GM18505 (cell line): ENCODE measurements at regions not wholly inside any gene's neighbourhood (a gene's known extent, or its start where the extent isn't known, plus 50 kb on each side); places are given as distances from the start of the nearest gene placed in this dataset.

ENCODE experiments used
- ATAC-seq: cut with Tn5 transposase; IDR thresholded peaks from one replicate; pipeline ENCODE4 v1.9.1; 2021; ENCODE audit not compliant: unreplicated experiment
- POLR2A ChIP-seq: IDR thresholded peaks from 4 replicates; pipeline ENCODE4 v1.6.1; 2011; ENCODE audit warnings: borderline replicate concordance; ENCODE audit not compliant: insufficient read depth, insufficient read length; ENCODE audit errors: extremely low read depth

DNA sequence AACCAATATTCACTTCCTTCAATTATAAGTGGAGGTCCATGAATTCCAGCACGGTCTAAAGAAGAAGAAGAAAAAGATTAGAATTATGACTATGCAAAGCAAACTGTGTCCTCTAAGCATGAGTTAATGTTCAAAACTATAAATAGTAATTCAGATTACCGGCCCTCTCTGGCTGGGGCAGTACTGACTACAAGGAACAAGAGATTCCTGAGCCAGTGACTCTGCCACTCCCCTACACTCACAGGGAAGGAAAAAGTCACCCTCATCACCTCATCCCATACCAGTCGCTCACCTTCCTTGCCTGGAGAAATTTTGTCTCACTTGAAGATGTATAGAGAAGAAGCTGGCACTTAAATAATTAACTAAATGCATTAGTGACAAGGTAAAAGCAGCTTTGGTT is 56.5 kb upstream of the CD302 start:
- ATAC-seq, result no peak
- TF ChIP-seq POLR2A, result no peak

DNA sequence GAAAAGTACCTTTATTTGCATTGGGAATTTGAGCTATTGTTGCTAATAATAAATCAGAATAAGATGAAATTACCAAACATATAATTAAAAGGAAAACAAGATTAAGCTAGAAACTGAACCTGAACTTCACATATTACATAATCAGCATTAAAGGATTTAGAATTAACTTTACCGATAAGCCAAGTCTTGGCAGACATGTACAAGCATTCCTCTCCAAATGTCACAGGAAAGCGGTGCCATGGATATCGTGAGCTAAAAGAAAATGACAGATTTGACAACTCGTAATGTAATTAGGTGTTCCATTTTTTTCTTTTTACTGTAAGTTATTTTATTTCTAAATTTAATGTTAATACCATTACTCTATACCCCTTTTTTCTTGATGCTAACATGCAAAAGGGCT is 55.1 kb upstream of the CD302 start:
- no peak for ATAC-seq
- TF ChIP-seq POLR2A, result no peak

DNA sequence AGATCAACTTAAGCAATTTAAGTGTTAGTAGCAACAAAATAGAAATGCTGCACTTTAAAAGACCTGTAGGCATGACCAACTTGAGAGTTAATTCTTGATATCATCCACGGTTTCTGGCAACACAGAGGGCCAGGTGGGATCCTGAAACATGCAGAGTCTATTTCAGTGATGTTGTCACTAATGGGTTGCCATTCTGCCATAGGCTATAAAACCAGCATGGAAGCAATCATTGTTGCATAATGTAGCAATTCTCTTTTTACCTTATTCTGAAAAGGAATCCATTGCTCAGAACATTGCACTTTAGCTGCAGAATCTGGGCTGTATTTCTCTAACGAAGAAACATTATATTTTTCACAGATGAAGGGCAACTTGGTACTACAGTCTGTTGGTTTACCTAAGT is 53.9 kb upstream of the CD302 start:
- TF ChIP-seq POLR2A, result no peak
- ATAC-seq, result no peak

DNA sequence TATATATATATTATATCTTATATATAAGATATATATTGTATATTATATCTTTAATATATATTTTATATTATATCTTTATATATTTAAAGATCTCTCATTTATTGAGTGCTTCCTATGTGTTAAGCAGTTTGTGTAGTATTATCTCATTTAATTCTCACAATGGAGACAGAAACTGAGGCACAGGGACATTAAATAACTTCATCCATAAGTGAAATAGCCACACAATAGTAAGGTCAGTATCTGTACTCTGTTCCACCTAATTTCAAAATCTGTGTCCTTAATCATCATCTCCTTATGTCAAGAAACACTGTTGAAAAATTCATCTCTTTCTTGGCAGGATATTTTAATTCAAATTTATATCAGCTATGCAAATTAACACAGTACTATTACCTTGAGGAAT is 52.8 kb upstream of the CD302 start:
- ATAC-seq, result no peak
- TF ChIP-seq POLR2A, result no peak

DNA sequence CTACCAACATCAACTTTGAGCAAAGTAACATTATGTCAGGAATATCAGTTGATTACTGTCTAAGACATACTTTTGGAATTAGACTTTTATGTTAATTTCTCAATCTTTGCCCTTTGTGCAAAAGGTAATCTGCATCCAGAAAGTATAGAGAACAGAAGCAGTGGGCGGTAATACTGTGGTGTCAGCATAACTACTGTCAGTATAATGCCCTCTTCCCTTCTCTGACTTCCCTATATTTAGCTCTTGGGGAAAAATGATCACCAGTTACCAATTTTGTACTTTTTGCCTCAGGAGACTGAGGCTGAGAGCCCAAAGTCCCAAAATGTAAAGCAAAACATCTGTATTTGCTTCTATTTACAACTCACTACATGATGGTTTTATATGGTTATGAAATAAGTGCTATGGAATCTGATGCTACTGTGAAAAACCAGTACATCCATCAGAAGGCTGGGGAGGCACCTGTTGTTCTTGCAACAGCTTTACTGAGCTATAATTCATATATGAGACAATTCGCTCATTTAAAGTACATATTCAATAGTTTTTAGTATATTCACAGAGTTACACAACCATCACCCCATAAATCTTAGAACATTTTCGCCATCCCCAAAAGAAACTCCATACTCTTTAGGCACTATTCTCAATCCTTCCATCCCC is 51.3 kb upstream of the CD302 start:
- no peak for ATAC-seq
- no peak for TF ChIP-seq POLR2A
